GM23338 (cell line): ENCODE measurements at regions not wholly inside any gene's neighbourhood (a gene's known extent, or its start where the extent isn't known, plus 50 kb on each side); places are given as distances from the start of the nearest gene placed in this dataset.

Experiments
- ATAC-seq: fragments of 200-7000 bp; cut with Tn5 transposase; 3 replicates; pipeline ENCODE4 v1.9.1; 2020
- DNase-seq: peaks from one replicate; pipeline ENCODE4 v3.0.0-alpha.2; 2015; ENCODE audit warnings: low spot score
- H2AFZ ChIP-seq: fragments of 200-600 bp; sonication (generic); 2 replicates; pipeline ENCODE4 v1.8.0; 2016; ENCODE audit warnings: antibody characterized with exemption, mild to moderate bottlenecking, moderate library complexity
- H3F3A ChIP-seq: fragments of 200-600 bp; sonication (generic); replicated peaks from 2 replicates; pipeline ENCODE4 v1.8.0; 2017; ENCODE audit warnings: antibody characterized with exemption, mixed run types, low read depth
- H3K27ac ChIP-seq: fragments of 200-600 bp; sonication (generic); 2 replicates; pipeline ENCODE4 v1.6.1; 2016; ENCODE audit warnings: low read depth
- H3K27me3 ChIP-seq: fragments of 200-600 bp; sonication (generic); 2 replicates; pipeline ENCODE4 v1.8.0; 2016; ENCODE audit warnings: mild to moderate bottlenecking, mixed run types, moderate library complexity; ENCODE audit not compliant: insufficient read depth
- H3K36me3 ChIP-seq: fragments of 200-600 bp; sonication (generic); 2 replicates; pipeline ENCODE4 v1.8.0; 2016; ENCODE audit warnings: mild to moderate bottlenecking; ENCODE audit not compliant: insufficient read depth
- H3K4me1 ChIP-seq: fragments of 200-600 bp; sonication (generic); 2 replicates; pipeline ENCODE4 v1.8.0; 2016; ENCODE audit warnings: mild to moderate bottlenecking, moderate library complexity; ENCODE audit not compliant: insufficient read depth
- H3K4me2 ChIP-seq: fragments of 200-600 bp; sonication (generic); 2 replicates; pipeline ENCODE4 v1.7.1; 2017; ENCODE audit warnings: mixed run types
- H3K4me3 ChIP-seq: fragments of 200-600 bp; sonication (generic); 2 replicates; pipeline ENCODE4 v1.6.1; 2016; ENCODE audit warnings: mixed run types
- H3K79me2 ChIP-seq: fragments of 200-600 bp; sonication (generic); replicated peaks from 2 replicates; pipeline ENCODE4 v1.8.0; 2017; ENCODE audit warnings: mild to moderate bottlenecking; ENCODE audit not compliant: insufficient read depth
- H3K9me2 ChIP-seq: fragments of 200-600 bp; sonication (generic); 2 replicates; pipeline ENCODE4 v1.8.0; 2017; ENCODE audit not compliant: insufficient read depth
- H4K20me1 ChIP-seq: fragments of 200-600 bp; sonication (generic); replicated peaks from 2 replicates; pipeline ENCODE4 v1.8.0; 2017; ENCODE audit warnings: mild to moderate bottlenecking; ENCODE audit not compliant: insufficient read depth
- H3K27ac Mint-ChIP-seq: 2 replicates; pipeline ENCODE4 v1.8.0; 2020; ENCODE audit warnings: inconsistent platforms, mild to moderate bottlenecking, moderate library complexity, mixed read lengths
- H3K27me3 Mint-ChIP-seq: 3 replicates; pipeline ENCODE4 v1.8.0; 2022; ENCODE audit warnings: low read depth, mild to moderate bottlenecking, moderate library complexity, mixed read lengths, inconsistent platforms; ENCODE audit not compliant: insufficient read depth, poor library complexity
- H3K36me3 Mint-ChIP-seq: 3 replicates; pipeline ENCODE4 v1.8.0; 2021; ENCODE audit warnings: low read depth, mild to moderate bottlenecking, inconsistent platforms, moderate library complexity, mixed read lengths
- H3K4me1 Mint-ChIP-seq: 3 replicates; pipeline ENCODE4 v1.8.0; 2020; ENCODE audit warnings: mild to moderate bottlenecking, inconsistent platforms, mixed read lengths
- H3K4me3 Mint-ChIP-seq: 3 replicates; pipeline ENCODE4 v1.8.0; 2021; ENCODE audit warnings: moderate library complexity, mild to moderate bottlenecking, inconsistent platforms, mixed read lengths
- H3K9me3 Mint-ChIP-seq: 3 replicates; pipeline ENCODE4 v1.8.0; 2020; ENCODE audit warnings: moderate library complexity, mild to moderate bottlenecking, inconsistent platforms, mixed read lengths
- CREB1 ChIP-seq: fragments of 250-450 bp; sonication (Bioruptor Pico); IDR thresholded peaks from 2 replicates; pipeline ENCODE4 v1.5.0; 2020; ENCODE audit warnings: low read depth, mild to moderate bottlenecking, moderate library complexity
- CTCF ChIP-seq, 2 experiments: fragments of 200-600 bp in 1 of 2; sonication (generic) in 1 of 2; conservative IDR thresholded peaks; 2 replicates each; pipeline versions ENCODE4 v1.5.1 to v1.6.1; 2016 to 2017; ENCODE audit warnings: antibody characterized with exemption in 2 of 2, low read depth in 2 of 2, mild to moderate bottlenecking in 2 of 2, moderate library complexity in 1 of 2
- EZH2 ChIP-seq: fragments of 200-600 bp; sonication (generic); IDR thresholded peaks from one replicate; pipeline ENCODE4 v1.8.0; 2017; ENCODE audit warnings: antibody characterized with exemption, mild to moderate bottlenecking, low read depth; ENCODE audit not compliant: unreplicated experiment
- NANOG ChIP-seq: IDR thresholded peaks from 2 replicates; pipeline ENCODE4 v1.6.1; 2016; ENCODE audit warnings: antibody characterized with exemption, borderline replicate concordance
- STAT1 ChIP-seq: IDR thresholded peaks from one replicate; pipeline ENCODE4 v1.6.1; 2016; ENCODE audit warnings: antibody characterized with exemption; ENCODE audit not compliant: unreplicated experiment
- ZNF331 ChIP-seq: fragments of 250-450 bp; sonication (Bioruptor Pico); IDR thresholded peaks from 2 replicates; pipeline ENCODE4 v1.5.0; 2020; ENCODE audit warnings: low read depth, mild to moderate bottlenecking, moderate library complexity
- TF ChIP-seq, protein P1 (sequence below): IDR thresholded peaks from 2 replicates; pipeline ENCODE4 v1.6.1; 2016; ENCODE audit warnings: antibody characterized with exemption
- TF ChIP-seq, protein P2 (sequence below): fragments of 250-450 bp; sonication (Bioruptor Pico); IDR thresholded peaks from 2 replicates; pipeline ENCODE4 v1.5.0; 2020; ENCODE audit warnings: mild to moderate bottlenecking, moderate library complexity

DNA sequence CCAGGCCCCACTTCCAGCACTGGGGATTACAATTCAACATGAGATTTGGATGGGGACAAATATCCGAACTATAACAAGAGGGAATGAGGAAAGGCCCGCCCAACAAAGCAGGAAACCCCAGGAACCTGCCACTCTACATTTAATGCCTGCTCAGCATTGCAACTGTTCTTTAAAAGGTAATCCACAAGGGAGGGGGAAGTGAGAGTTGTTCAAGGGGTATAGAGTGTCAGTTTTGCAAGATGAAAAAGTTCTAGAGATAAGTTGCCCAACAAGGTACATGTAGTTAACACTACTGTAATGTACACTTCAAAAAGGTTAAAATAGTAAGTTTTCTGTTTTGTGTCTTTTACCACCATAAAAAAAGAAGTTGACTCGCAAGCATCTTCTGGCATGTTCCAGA lies 137.6 kb downstream of the MBD2 start:
- Histone ChIP-seq H3K4me1 (peaks cover 12% of the 10 kb centered on the region), H3F3A (no peaks in the 10 kb centered on the region), H3K79me2 (no peaks in the 10 kb centered on the region), H3K4me2 (peak overlapping the region; percentile 42; the same call in 1 of the 2 replicates), H3K27me3 (no peaks in the 10 kb centered on the region), H3K27ac (no peak overlapping the region), H4K20me1 (no peaks in the 10 kb centered on the region), H3K36me3 (no peaks in the 10 kb centered on the region), H3K9me2 (peaks cover 6% of the 10 kb centered on the region), H2AFZ (peak overlapping the region; percentile 94), H3K4me3 (no peak overlapping the region)
- TF ChIP-seq, protein P1, sequence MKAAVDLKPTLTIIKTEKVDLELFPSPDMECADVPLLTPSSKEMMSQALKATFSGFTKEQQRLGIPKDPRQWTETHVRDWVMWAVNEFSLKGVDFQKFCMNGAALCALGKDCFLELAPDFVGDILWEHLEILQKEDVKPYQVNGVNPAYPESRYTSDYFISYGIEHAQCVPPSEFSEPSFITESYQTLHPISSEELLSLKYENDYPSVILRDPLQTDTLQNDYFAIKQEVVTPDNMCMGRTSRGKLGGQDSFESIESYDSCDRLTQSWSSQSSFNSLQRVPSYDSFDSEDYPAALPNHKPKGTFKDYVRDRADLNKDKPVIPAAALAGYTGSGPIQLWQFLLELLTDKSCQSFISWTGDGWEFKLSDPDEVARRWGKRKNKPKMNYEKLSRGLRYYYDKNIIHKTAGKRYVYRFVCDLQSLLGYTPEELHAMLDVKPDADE: no peak
- TF ChIP-seq ZNF331 (CRISPR knock-in tag) (no peak), CTCF (conservative IDR thresholded peaks at IDR 0.05; ENCODE audit: low read depth in 2 of 2) (no peak), NANOG (no peak), CREB1 (CRISPR knock-in tag) (no peak), STAT1 (no peak), EZH2 (no peak)
- TF ChIP-seq, protein P2, sequence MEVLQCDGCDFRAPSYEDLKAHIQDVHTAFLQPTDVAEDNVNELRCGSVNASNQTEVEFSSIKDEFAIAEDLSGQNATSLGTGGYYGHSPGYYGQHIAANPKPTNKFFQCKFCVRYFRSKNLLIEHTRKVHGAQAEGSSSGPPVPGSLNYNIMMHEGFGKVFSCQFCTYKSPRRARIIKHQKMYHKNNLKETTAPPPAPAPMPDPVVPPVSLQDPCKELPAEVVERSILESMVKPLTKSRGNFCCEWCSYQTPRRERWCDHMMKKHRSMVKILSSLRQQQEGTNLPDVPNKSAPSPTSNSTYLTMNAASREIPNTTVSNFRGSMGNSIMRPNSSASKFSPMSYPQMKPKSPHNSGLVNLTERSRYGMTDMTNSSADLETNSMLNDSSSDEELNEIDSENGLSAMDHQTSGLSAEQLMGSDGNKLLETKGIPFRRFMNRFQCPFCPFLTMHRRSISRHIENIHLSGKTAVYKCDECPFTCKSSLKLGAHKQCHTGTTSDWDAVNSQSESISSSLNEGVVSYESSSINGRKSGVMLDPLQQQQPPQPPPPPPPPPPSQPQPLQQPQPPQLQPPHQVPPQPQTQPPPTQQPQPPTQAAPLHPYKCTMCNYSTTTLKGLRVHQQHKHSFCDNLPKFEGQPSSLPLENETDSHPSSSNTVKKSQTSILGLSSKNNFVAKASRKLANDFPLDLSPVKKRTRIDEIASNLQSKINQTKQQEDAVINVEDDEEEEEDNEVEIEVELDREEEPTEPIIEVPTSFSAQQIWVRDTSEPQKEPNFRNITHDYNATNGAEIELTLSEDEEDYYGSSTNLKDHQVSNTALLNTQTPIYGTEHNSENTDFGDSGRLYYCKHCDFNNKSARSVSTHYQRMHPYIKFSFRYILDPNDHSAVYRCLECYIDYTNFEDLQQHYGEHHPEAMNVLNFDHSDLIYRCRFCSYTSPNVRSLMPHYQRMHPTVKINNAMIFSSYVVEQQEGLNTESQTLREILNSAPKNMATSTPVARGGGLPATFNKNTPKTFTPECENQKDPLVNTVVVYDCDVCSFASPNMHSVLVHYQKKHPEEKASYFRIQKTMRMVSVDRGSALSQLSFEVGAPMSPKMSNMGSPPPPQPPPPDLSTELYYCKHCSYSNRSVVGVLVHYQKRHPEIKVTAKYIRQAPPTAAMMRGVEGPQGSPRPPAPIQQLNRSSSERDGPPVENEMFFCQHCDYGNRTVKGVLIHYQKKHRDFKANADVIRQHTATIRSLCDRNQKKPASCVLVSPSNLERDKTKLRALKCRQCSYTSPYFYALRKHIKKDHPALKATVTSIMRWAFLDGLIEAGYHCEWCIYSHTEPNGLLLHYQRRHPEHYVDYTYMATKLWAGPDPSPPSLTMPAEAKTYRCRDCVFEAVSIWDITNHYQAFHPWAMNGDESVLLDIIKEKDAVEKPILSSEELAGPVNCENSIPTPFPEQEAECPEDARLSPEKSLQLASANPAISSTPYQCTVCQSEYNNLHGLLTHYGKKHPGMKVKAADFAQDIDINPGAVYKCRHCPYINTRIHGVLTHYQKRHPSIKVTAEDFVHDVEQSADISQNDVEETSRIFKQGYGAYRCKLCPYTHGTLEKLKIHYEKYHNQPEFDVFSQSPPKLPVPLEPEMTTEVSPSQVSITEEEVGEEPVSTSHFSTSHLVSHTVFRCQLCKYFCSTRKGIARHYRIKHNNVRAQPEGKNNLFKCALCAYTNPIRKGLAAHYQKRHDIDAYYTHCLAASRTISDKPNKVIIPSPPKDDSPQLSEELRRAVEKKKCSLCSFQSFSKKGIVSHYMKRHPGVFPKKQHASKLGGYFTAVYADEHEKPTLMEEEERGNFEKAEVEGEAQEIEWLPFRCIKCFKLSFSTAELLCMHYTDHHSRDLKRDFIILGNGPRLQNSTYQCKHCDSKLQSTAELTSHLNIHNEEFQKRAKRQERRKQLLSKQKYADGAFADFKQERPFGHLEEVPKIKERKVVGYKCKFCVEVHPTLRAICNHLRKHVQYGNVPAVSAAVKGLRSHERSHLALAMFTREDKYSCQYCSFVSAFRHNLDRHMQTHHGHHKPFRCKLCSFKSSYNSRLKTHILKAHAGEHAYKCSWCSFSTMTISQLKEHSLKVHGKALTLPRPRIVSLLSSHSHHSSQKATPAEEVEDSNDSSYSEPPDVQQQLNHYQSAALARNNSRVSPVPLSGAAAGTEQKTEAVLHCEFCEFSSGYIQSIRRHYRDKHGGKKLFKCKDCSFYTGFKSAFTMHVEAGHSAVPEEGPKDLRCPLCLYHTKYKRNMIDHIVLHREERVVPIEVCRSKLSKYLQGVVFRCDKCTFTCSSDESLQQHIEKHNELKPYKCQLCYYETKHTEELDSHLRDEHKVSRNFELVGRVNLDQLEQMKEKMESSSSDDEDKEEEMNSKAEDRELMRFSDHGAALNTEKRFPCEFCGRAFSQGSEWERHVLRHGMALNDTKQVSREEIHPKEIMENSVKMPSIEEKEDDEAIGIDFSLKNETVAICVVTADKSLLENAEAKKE (CRISPR knock-in tag): no peak
- H3K36me3 Mint-ChIP-seq: peaks cover 19% of the 10 kb centered on the region
- ATAC-seq: no peak
- H3K27me3 Mint-ChIP-seq: no peaks in the 10 kb centered on the region
- H3K4me1 Mint-ChIP-seq: peaks cover 15% of the 10 kb centered on the region
- DNase-seq: no peak
- H3K27ac Mint-ChIP-seq: no peak overlapping the region
- peaks cover 26% of the 10 kb centered on the region for H3K9me3 Mint-ChIP-seq
- no peak overlapping the region for H3K4me3 Mint-ChIP-seq
